Body of pancreas (tissue), 4 donors: ENCODE measurements at regions not wholly inside any gene's neighbourhood (a gene's known extent, or its start where the extent isn't known, plus 50 kb on each side); places are given as distances from the start of the nearest gene placed in this dataset.

ENCODE experiments used
- CTCF ChIP-seq, 7 experiments: fragments of 450-650 bp in 4 of 7; fragments of 200-600 bp in 3 of 7; sonication (generic) in 3 of 7; IDR thresholded peaks; one replicate each; pipeline ENCODE4 v1.5.1; 2016 to 2019; ENCODE audit warnings: antibody characterized with exemption in 7 of 7
- POLR2A ChIP-seq, 3 donors: fragments of 450-650 bp; IDR thresholded peaks; one replicate each; pipeline ENCODE4 v1.6.1; 2016; ENCODE audit warnings: antibody characterized with exemption in 3 of 3, mild to moderate bottlenecking in 2 of 3

DNA sequence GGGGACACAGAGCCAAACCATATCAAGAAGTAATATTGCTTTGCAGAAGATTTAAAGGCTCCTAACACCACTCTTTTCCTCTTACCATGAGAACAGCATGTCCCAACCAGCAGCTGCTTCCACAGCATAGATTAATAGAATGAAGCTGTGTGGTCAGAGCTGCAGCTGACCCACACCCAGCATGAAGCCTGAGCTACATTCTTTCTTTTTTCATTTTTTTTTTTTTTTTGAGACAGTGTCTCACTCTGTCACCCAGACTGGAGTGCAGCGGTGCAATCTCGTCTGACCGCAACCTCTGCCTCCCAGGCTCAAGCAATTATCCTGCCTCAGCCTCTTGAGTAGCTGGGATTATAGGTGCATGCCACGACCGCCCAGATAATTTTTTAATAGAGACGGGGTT is 289.8 kb downstream of the RAD51AP2 start:
- TF ChIP-seq CTCF (IDR thresholded peaks at IDR 0.05) (no peak), POLR2A (IDR thresholded peaks at IDR 0.05) (no peak)
